ENCODE measurements at regions not wholly inside any gene's neighbourhood (a gene's known extent, or its start where the extent isn't known, plus 50 kb on each side); places are given as distances from the start of the nearest gene placed in this dataset.

- no peak for TF ChIP-seq CTCF (IDR thresholded peaks at IDR 0.05; ENCODE audit: insufficient read depth, low read length)
- TF ChIP-seq REST (IDR thresholded peaks at IDR 0.05; ENCODE audit: insufficient replicate concordance, low read depth), result no peak
- no peak for TF ChIP-seq GABPA (IDR thresholded peaks at IDR 0.05; ENCODE audit: low read depth)
- TF ChIP-seq POLR2AphosphoS5 (IDR thresholded peaks at IDR 0.05; ENCODE audit: low read depth), result no peak
- TF ChIP-seq SPI1 (IDR thresholded peaks at IDR 0.05; ENCODE audit: borderline replicate concordance, low read depth), result no peak
Observed at GRCh38 chr2:226217191-226217590, 582.4 kb downstream of the IRS1 start.
